A549 (cell line): ENCODE measurements at regions not wholly inside any gene's neighbourhood (a gene's known extent, or its start where the extent isn't known, plus 50 kb on each side); places are given as distances from the start of the nearest gene placed in this dataset.

Source experiments
- CEBPB ChIP-seq, 2 experiments: fragments of >200 bp in 1 of 2; sonication (Bioruptor Twin) in 1 of 2; formaldehyde crosslinking in 1 of 2; IDR thresholded peaks; 2 replicates each; pipeline ENCODE4 v1.6.1; 2012 to 2016
- CHD2 ChIP-seq: fragments of 150-350 bp; IDR thresholded peaks from 2 replicates; pipeline ENCODE4 v1.6.1; 2014; ENCODE audit warnings: low read length; ENCODE audit not compliant: partially characterized antibody
- ESRRA ChIP-seq: fragments of 150-350 bp; IDR thresholded peaks from 2 replicates; pipeline ENCODE4 v1.6.1; 2014; ENCODE audit warnings: mild to moderate bottlenecking, low read length, borderline replicate concordance
- HOXB13 ChIP-seq: fragments of 250-450 bp; sonication (Bioruptor Pico); IDR thresholded peaks from 2 replicates; pipeline ENCODE4 v1.5.0; 2020; ENCODE audit warnings: low read depth, mild to moderate bottlenecking, moderate library complexity
- MAZ ChIP-seq: fragments of 150-350 bp; IDR thresholded peaks from 2 replicates; pipeline ENCODE4 v1.6.1; 2014; ENCODE audit warnings: antibody characterized with exemption, low read depth, low read length, borderline replicate concordance
- RFX5 ChIP-seq: fragments of 450-650 bp; IDR thresholded peaks from 2 replicates; pipeline ENCODE4 v1.7.1; 2014; ENCODE audit warnings: antibody characterized with exemption, mild to moderate bottlenecking, moderate library complexity
- ZFP36 ChIP-seq: fragments of 450-650 bp; IDR thresholded peaks from 2 replicates; pipeline ENCODE4 v1.6.1; 2014; ENCODE audit warnings: borderline replicate concordance; ENCODE audit not compliant: partially characterized antibody
- TF ChIP-seq, protein P1 (sequence below): fragments of >200 bp; sonication (Bioruptor Twin); formaldehyde crosslinking; IDR thresholded peaks from 3 replicates; pipeline ENCODE4 v1.5.1; 2016
- TF ChIP-seq, protein P2 (sequence below): IDR thresholded peaks from 2 replicates; pipeline ENCODE4 v1.6.1; 2012
- TF ChIP-seq, protein P3 (sequence below): fragments of 200-600 bp; sonication (generic); IDR thresholded peaks from 2 replicates; pipeline ENCODE4 v1.6.1; 2016; ENCODE audit warnings: antibody characterized with exemption, mild to moderate bottlenecking, moderate library complexity

DNA sequence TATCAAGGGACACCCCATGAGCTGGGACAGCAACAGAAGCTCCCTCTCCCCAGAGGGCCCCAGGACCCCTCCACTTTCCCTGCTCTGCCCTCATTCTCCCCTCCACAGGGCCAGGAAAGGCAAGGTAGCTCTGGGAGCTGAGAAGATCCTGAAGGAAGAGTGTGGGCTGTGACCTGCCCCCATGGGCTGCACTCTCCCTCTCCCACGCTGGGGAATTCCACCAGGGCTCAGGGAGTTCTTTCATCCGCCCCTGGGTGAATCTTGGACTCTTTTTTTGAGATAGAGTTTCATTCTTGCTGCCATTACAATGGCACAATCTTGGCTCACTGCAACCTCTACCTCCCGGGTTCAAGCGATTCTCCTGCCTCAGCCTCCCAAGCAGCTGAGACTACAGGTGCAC, 73.8 kb downstream of the C9orf50 start:
- no peak for TF ChIP-seq MAZ
- no peak for TF ChIP-seq ESRRA
- TF ChIP-seq, protein P1, sequence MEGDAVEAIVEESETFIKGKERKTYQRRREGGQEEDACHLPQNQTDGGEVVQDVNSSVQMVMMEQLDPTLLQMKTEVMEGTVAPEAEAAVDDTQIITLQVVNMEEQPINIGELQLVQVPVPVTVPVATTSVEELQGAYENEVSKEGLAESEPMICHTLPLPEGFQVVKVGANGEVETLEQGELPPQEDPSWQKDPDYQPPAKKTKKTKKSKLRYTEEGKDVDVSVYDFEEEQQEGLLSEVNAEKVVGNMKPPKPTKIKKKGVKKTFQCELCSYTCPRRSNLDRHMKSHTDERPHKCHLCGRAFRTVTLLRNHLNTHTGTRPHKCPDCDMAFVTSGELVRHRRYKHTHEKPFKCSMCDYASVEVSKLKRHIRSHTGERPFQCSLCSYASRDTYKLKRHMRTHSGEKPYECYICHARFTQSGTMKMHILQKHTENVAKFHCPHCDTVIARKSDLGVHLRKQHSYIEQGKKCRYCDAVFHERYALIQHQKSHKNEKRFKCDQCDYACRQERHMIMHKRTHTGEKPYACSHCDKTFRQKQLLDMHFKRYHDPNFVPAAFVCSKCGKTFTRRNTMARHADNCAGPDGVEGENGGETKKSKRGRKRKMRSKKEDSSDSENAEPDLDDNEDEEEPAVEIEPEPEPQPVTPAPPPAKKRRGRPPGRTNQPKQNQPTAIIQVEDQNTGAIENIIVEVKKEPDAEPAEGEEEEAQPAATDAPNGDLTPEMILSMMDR: no peak
- TF ChIP-seq, protein P2, sequence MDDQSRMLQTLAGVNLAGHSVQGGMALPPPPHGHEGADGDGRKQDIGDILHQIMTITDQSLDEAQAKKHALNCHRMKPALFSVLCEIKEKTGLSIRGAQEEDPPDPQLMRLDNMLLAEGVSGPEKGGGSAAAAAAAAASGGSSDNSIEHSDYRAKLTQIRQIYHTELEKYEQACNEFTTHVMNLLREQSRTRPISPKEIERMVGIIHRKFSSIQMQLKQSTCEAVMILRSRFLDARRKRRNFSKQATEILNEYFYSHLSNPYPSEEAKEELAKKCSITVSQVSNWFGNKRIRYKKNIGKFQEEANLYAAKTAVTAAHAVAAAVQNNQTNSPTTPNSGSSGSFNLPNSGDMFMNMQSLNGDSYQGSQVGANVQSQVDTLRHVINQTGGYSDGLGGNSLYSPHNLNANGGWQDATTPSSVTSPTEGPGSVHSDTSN: no peak
- TF ChIP-seq CEBPB (IDR thresholded peaks at IDR 0.05): no peak
- TF ChIP-seq, protein P3, sequence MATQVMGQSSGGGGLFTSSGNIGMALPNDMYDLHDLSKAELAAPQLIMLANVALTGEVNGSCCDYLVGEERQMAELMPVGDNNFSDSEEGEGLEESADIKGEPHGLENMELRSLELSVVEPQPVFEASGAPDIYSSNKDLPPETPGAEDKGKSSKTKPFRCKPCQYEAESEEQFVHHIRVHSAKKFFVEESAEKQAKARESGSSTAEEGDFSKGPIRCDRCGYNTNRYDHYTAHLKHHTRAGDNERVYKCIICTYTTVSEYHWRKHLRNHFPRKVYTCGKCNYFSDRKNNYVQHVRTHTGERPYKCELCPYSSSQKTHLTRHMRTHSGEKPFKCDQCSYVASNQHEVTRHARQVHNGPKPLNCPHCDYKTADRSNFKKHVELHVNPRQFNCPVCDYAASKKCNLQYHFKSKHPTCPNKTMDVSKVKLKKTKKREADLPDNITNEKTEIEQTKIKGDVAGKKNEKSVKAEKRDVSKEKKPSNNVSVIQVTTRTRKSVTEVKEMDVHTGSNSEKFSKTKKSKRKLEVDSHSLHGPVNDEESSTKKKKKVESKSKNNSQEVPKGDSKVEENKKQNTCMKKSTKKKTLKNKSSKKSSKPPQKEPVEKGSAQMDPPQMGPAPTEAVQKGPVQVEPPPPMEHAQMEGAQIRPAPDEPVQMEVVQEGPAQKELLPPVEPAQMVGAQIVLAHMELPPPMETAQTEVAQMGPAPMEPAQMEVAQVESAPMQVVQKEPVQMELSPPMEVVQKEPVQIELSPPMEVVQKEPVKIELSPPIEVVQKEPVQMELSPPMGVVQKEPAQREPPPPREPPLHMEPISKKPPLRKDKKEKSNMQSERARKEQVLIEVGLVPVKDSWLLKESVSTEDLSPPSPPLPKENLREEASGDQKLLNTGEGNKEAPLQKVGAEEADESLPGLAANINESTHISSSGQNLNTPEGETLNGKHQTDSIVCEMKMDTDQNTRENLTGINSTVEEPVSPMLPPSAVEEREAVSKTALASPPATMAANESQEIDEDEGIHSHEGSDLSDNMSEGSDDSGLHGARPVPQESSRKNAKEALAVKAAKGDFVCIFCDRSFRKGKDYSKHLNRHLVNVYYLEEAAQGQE: no peak
- TF ChIP-seq CHD2: no peak
- TF ChIP-seq RFX5: no peak
- no peak for TF ChIP-seq HOXB13 (CRISPR knock-in tag)
- no peak for TF ChIP-seq ZFP36
